Activated naive CD8-positive, alpha-beta T cell treated with anti-CD3 and anti-CD28 coated beads, Interleukin-2, amount 50 U/mL, for 24 hours (primary cell): ENCODE measurements at regions not wholly inside any gene's neighbourhood (a gene's known extent, or its start where the extent isn't known, plus 50 kb on each side); places are given as distances from the start of the nearest gene placed in this dataset.

Experiments used
- ATAC-seq: fragments of 150-1000 bp; cut with Tn5 transposase; one replicate; pipeline ENCODE4 v1.10.0; 2021
- DNase-seq: peaks from one replicate; pipeline ENCODE4 v3.0.0; 2021
- H3K27ac Mint-ChIP-seq: one replicate; pipeline ENCODE4 v1.8.0; 2021; ENCODE audit warnings: mild to moderate bottlenecking, mixed read lengths
- H3K27me3 Mint-ChIP-seq: one replicate; pipeline ENCODE4 v1.8.0; 2021; ENCODE audit warnings: mixed read lengths
- H3K36me3 Mint-ChIP-seq: one replicate; pipeline ENCODE4 v1.8.0; 2021; ENCODE audit warnings: low read depth, mixed read lengths
- H3K4me1 Mint-ChIP-seq: one replicate; pipeline ENCODE4 v1.8.0; 2021; ENCODE audit warnings: mixed read lengths
- H3K4me3 Mint-ChIP-seq: one replicate; pipeline ENCODE4 v1.8.0; 2021; ENCODE audit warnings: mild to moderate bottlenecking, moderate library complexity, mixed read lengths
- H3K9me3 Mint-ChIP-seq: one replicate; pipeline ENCODE4 v1.8.0; 2021; ENCODE audit warnings: mixed read lengths

- Mint-ChIP-seq H3K4me3 (no peak overlapping the region), H3K27me3 (no peaks in the 10 kb centered on the region), H3K4me1 (no peaks in the 10 kb centered on the region), H3K36me3 (no peaks in the 10 kb centered on the region), H3K9me3 (peaks cover 19% of the 10 kb centered on the region), H3K27ac (no peak overlapping the region)
- no peak for ATAC-seq
- no peak for DNase-seq
Measured at GRCh38 chr5:23649594-23649993, 142.2 kb downstream of the PRDM9 start.

- DNase-seq (no peak), ATAC-seq (no peak)
- Mint-ChIP-seq H3K9me3 (peaks cover 14% of the 10 kb centered on the region), H3K36me3 (no peaks in the 10 kb centered on the region), H3K4me3 (no peak overlapping the region), H3K27me3 (no peaks in the 10 kb centered on the region), H3K4me1 (no peaks in the 10 kb centered on the region), H3K27ac (no peak overlapping the region)
Measured at GRCh38 chr5:23655674-23656073, 148.3 kb downstream of the PRDM9 start.

GRCh38 chr5:23675456-23675855 is 168.0 kb downstream of the PRDM9 start:
- H3K4me3 Mint-ChIP-seq: no peak overlapping the region
- no peak for DNase-seq
- H3K27ac Mint-ChIP-seq: no peak overlapping the region
- H3K36me3 Mint-ChIP-seq: no peaks in the 10 kb centered on the region
- no peaks in the 10 kb centered on the region for H3K4me1 Mint-ChIP-seq
- no peaks in the 10 kb centered on the region for H3K27me3 Mint-ChIP-seq
- no peak for ATAC-seq
- peaks cover 17% of the 10 kb centered on the region for H3K9me3 Mint-ChIP-seq

GRCh38 chr5:23677996-23678395 is 170.6 kb downstream of the PRDM9 start:
- no peaks in the 10 kb centered on the region for H3K36me3 Mint-ChIP-seq
- no peaks in the 10 kb centered on the region for H3K4me1 Mint-ChIP-seq
- DNase-seq: no peak
- peaks cover 17% of the 10 kb centered on the region for H3K9me3 Mint-ChIP-seq
- H3K27me3 Mint-ChIP-seq: no peaks in the 10 kb centered on the region
- H3K4me3 Mint-ChIP-seq: no peak overlapping the region
- H3K27ac Mint-ChIP-seq: no peak overlapping the region
- no peak for ATAC-seq

- H3K27me3 Mint-ChIP-seq: no peaks in the 10 kb centered on the region
- ATAC-seq: no peak
- H3K9me3 Mint-ChIP-seq: peaks cover 22% of the 10 kb centered on the region
Measured at GRCh38 chr5:23684103-23684502, 176.7 kb downstream of the PRDM9 start.

GRCh38 chr5:23703940-23704855 is 196.8 kb downstream of the PRDM9 start:
- ATAC-seq (no peak), DNase-seq (no peak)
- peaks cover 9% of the 10 kb centered on the region for H3K9me3 Mint-ChIP-seq
- H3K36me3 Mint-ChIP-seq: no peaks in the 10 kb centered on the region
- H3K27me3 Mint-ChIP-seq: no peaks in the 10 kb centered on the region
- no peak overlapping the region for H3K27ac Mint-ChIP-seq
- H3K4me3 Mint-ChIP-seq: no peak overlapping the region
- H3K4me1 Mint-ChIP-seq: no peaks in the 10 kb centered on the region

More at GRCh38 chr5:23684103-23684502, 176.7 kb downstream of the PRDM9 start:
- Mint-ChIP-seq H3K27ac (no peak overlapping the region), H3K4me1 (no peaks in the 10 kb centered on the region), H3K4me3 (no peak overlapping the region), H3K36me3 (no peaks in the 10 kb centered on the region)
- DNase-seq: no peak

- H3K4me1 Mint-ChIP-seq: no peaks in the 10 kb centered on the region
- peaks cover 29% of the 10 kb centered on the region for H3K9me3 Mint-ChIP-seq
- H3K4me3 Mint-ChIP-seq: no peak overlapping the region
- no peaks in the 10 kb centered on the region for H3K36me3 Mint-ChIP-seq
- DNase-seq (no peak), ATAC-seq (no peak)
- H3K27ac Mint-ChIP-seq: no peak overlapping the region
- no peaks in the 10 kb centered on the region for H3K27me3 Mint-ChIP-seq
Measured at GRCh38 chr5:23717486-23717885, 210.1 kb downstream of the PRDM9 start.

- no peaks in the 10 kb centered on the region for H3K4me1 Mint-ChIP-seq
- H3K27me3 Mint-ChIP-seq: no peaks in the 10 kb centered on the region
- DNase-seq (no peak), ATAC-seq (no peak)
- no peak overlapping the region for H3K27ac Mint-ChIP-seq
- no peaks in the 10 kb centered on the region for H3K36me3 Mint-ChIP-seq
- H3K4me3 Mint-ChIP-seq: no peak overlapping the region
- H3K9me3 Mint-ChIP-seq: peaks cover 28% of the 10 kb centered on the region
Measured at GRCh38 chr5:23718564-23718963, 211.2 kb downstream of the PRDM9 start.

- Mint-ChIP-seq H3K27ac (no peak overlapping the region), H3K4me3 (no peak overlapping the region), H3K9me3 (peaks cover 19% of the 10 kb centered on the region), H3K4me1 (no peaks in the 10 kb centered on the region), H3K27me3 (no peaks in the 10 kb centered on the region), H3K36me3 (no peaks in the 10 kb centered on the region)
- ATAC-seq: no peak
- DNase-seq: no peak
Measured at GRCh38 chr5:23721336-23721735, 213.9 kb downstream of the PRDM9 start.

GRCh38 chr5:23727271-23727670 is 219.9 kb downstream of the PRDM9 start:
- ATAC-seq (no peak), DNase-seq (no peak)
- Mint-ChIP-seq H3K4me3 (no peak overlapping the region), H3K27me3 (no peaks in the 10 kb centered on the region), H3K36me3 (no peaks in the 10 kb centered on the region), H3K9me3 (peaks cover 20% of the 10 kb centered on the region), H3K4me1 (no peaks in the 10 kb centered on the region), H3K27ac (no peak overlapping the region)

GRCh38 chr5:23730023-23730422 is 222.6 kb downstream of the PRDM9 start:
- H3K4me3 Mint-ChIP-seq: no peak overlapping the region
- DNase-seq: no peak
- no peak overlapping the region for H3K27ac Mint-ChIP-seq
- H3K9me3 Mint-ChIP-seq: peaks cover 15% of the 10 kb centered on the region
- ATAC-seq: no peak
- no peaks in the 10 kb centered on the region for H3K36me3 Mint-ChIP-seq
- H3K27me3 Mint-ChIP-seq: no peaks in the 10 kb centered on the region
- no peaks in the 10 kb centered on the region for H3K4me1 Mint-ChIP-seq

- DNase-seq: no peak
- no peak overlapping the region for H3K4me3 Mint-ChIP-seq
- no peaks in the 10 kb centered on the region for H3K36me3 Mint-ChIP-seq
- peaks cover 3% of the 10 kb centered on the region for H3K9me3 Mint-ChIP-seq
- no peak for ATAC-seq
- H3K27me3 Mint-ChIP-seq: no peaks in the 10 kb centered on the region
- no peaks in the 10 kb centered on the region for H3K4me1 Mint-ChIP-seq
- H3K27ac Mint-ChIP-seq: no peak overlapping the region
Measured at GRCh38 chr5:23740029-23740428, 232.6 kb downstream of the PRDM9 start.

GRCh38 chr5:23742701-23743100 is 235.3 kb downstream of the PRDM9 start:
- Mint-ChIP-seq H3K27me3 (no peaks in the 10 kb centered on the region), H3K27ac (no peak overlapping the region), H3K9me3 (peaks cover 3% of the 10 kb centered on the region), H3K4me1 (no peaks in the 10 kb centered on the region), H3K36me3 (no peaks in the 10 kb centered on the region), H3K4me3 (no peak overlapping the region)
- DNase-seq: no peak
- ATAC-seq: no peak

GRCh38 chr5:23755906-23756305 is 248.5 kb downstream of the PRDM9 start:
- peaks cover 18% of the 10 kb centered on the region for H3K9me3 Mint-ChIP-seq
- H3K27me3 Mint-ChIP-seq: no peaks in the 10 kb centered on the region
- H3K4me3 Mint-ChIP-seq: no peak overlapping the region

GRCh38 chr5:23756779-23757178 is 249.4 kb downstream of the PRDM9 start:
- H3K9me3 Mint-ChIP-seq: peaks cover 14% of the 10 kb centered on the region
- no peak for ATAC-seq

More at GRCh38 chr5:23755906-23756305, 248.5 kb downstream of the PRDM9 start:
- H3K27ac Mint-ChIP-seq: no peak overlapping the region
- H3K36me3 Mint-ChIP-seq: no peaks in the 10 kb centered on the region
- no peaks in the 10 kb centered on the region for H3K4me1 Mint-ChIP-seq
- DNase-seq: no peak
- no peak for ATAC-seq

More at GRCh38 chr5:23756779-23757178, 249.4 kb downstream of the PRDM9 start:
- Mint-ChIP-seq H3K27ac (no peak overlapping the region), H3K27me3 (no peaks in the 10 kb centered on the region), H3K4me1 (no peaks in the 10 kb centered on the region), H3K36me3 (no peaks in the 10 kb centered on the region), H3K4me3 (no peak overlapping the region)
- no peak for DNase-seq
